GM12875 (cell line): ENCODE measurements at regions not wholly inside any gene's neighbourhood (a gene's known extent, or its start where the extent isn't known, plus 50 kb on each side); places are given as distances from the start of the nearest gene placed in this dataset.
"Not testable (repeated sequence)": the region's sequence is repeated elsewhere in the genome, so short reads cannot be mapped to it uniquely, and the experiment has no call there.

Experiments used
- H3K4me3 ChIP-seq: one replicate; pipeline ENCODE4 v1.5.1; 2011; ENCODE audit warnings: low read depth, low read length, control low read depth
- CTCF ChIP-seq: IDR thresholded peaks from 2 replicates; pipeline ENCODE4 v1.5.1; 2011; ENCODE audit warnings: low read depth, mild to moderate bottlenecking, control low read depth, inconsistent platforms, low read length, moderate library complexity, borderline replicate concordance; ENCODE audit not compliant: insufficient read depth

- H3K4me3 ChIP-seq = no peak overlapping the region
- TF ChIP-seq CTCF = no peak
Measured at GRCh38 chr4:138437263-138437851, 195.2 kb upstream of the SLC7A11 start.

GRCh38 chr4:138435733-138436132 is 193.6 kb upstream of the SLC7A11 start:
- not testable (repeated sequence) for H3K4me3 ChIP-seq

- not testable (repeated sequence) for H3K4me3 ChIP-seq
Measured at GRCh38 chr4:138435046-138435445, 192.9 kb upstream of the SLC7A11 start.

GRCh38 chr4:138428611-138429010 is 186.5 kb upstream of the SLC7A11 start:
- no peak for TF ChIP-seq CTCF

GRCh38 chr4:138426786-138427185 is 184.6 kb upstream of the SLC7A11 start:
- TF ChIP-seq CTCF = no peak
- H3K4me3 ChIP-seq = no peak overlapping the region

More at GRCh38 chr4:138428611-138429010, 186.5 kb upstream of the SLC7A11 start:
- no peak overlapping the region for H3K4me3 ChIP-seq

- TF ChIP-seq CTCF = no peak
- no peak overlapping the region for H3K4me3 ChIP-seq
Measured at GRCh38 chr4:138420471-138420870, 178.3 kb upstream of the SLC7A11 start.

GRCh38 chr4:138414202-138414601 is 172.1 kb upstream of the SLC7A11 start:
- TF ChIP-seq CTCF = no peak

GRCh38 chr4:138413273-138413672 is 171.1 kb upstream of the SLC7A11 start:
- no peak for TF ChIP-seq CTCF
- H3K4me3 ChIP-seq = no peak overlapping the region

More at GRCh38 chr4:138414202-138414601, 172.1 kb upstream of the SLC7A11 start:
- H3K4me3 ChIP-seq = no peak overlapping the region
